ENCODE measurements at regions not wholly inside any gene's neighbourhood (a gene's known extent, or its start where the extent isn't known, plus 50 kb on each side); places are given as distances from the start of the nearest gene placed in this dataset.

GRCh38 chr9:74205056-74205455, 292.1 kb upstream of the RORB start:
- no peak overlapping the region for H3K9ac ChIP-seq (ENCODE audit: low read depth, low read length, poor library complexity, severe bottlenecking)
- H3K4me1 ChIP-seq (ENCODE audit: insufficient read depth, low read length, poor library complexity, severe bottlenecking): no peaks in the 10 kb centered on the region
- no peaks in the 10 kb centered on the region for H3K36me3 ChIP-seq (ENCODE audit: insufficient read depth, low read length)
- no peak overlapping the region for H2AFZ ChIP-seq (ENCODE audit: low read length)
- no peaks in the 10 kb centered on the region for H3K9me2 ChIP-seq (replicated peaks; ENCODE audit: low read depth, low read length)
- no peaks in the 10 kb centered on the region for H3F3A ChIP-seq (ENCODE audit: low read depth)
- no peak overlapping the region for H3K4me3 ChIP-seq (ENCODE audit: low read length, poor library complexity, severe bottlenecking)
- no peaks in the 10 kb centered on the region for H3K79me2 ChIP-seq (ENCODE audit: insufficient read depth, low read length)
- H4K20me1 ChIP-seq (ENCODE audit: insufficient read depth, low read length, poor library complexity, severe bottlenecking): no peaks in the 10 kb centered on the region
- H3K4me2 ChIP-seq (ENCODE audit: low read depth, low read length, poor library complexity, severe bottlenecking): no peak overlapping the region
- H3K9me3 ChIP-seq (ENCODE audit: insufficient read depth, low read depth, low read length): no peaks in the 10 kb centered on the region
- no peaks in the 10 kb centered on the region for H3K27me3 ChIP-seq (ENCODE audit: insufficient read depth, low read length, poor library complexity, severe bottlenecking)
- TF ChIP-seq EZH2phosphoT487 (IDR thresholded peaks at IDR 0.05; ENCODE audit: borderline replicate concordance) (no peak), CTCF (conservative IDR thresholded peaks at IDR 0.05; ENCODE audit: low read length) (0 out of 2 replicates have a peak, but pooled peaks have one; percentile 11)

GRCh38 chr9:74218385-74219063, 278.6 kb upstream of the RORB start:
- Histone ChIP-seq H3K4me3 (ENCODE audit: low read length, poor library complexity, severe bottlenecking) (no peak overlapping the region), H3K9ac (ENCODE audit: low read depth, low read length, poor library complexity, severe bottlenecking) (no peak overlapping the region), H3K4me2 (ENCODE audit: low read depth, low read length, poor library complexity, severe bottlenecking) (no peak overlapping the region), H3K79me2 (ENCODE audit: insufficient read depth, low read length) (no peaks in the 10 kb centered on the region), H4K20me1 (ENCODE audit: insufficient read depth, low read length, poor library complexity, severe bottlenecking) (no peaks in the 10 kb centered on the region), H3K36me3 (ENCODE audit: insufficient read depth, low read length) (no peaks in the 10 kb centered on the region), H3K27me3 (ENCODE audit: insufficient read depth, low read length, poor library complexity, severe bottlenecking) (no peaks in the 10 kb centered on the region), H2AFZ (ENCODE audit: low read length) (no peak overlapping the region), H3K9me2 (replicated peaks; ENCODE audit: low read depth, low read length) (no peaks in the 10 kb centered on the region), H3K9me3 (ENCODE audit: insufficient read depth, low read depth, low read length) (no peaks in the 10 kb centered on the region), H3K4me1 (ENCODE audit: insufficient read depth, low read length, poor library complexity, severe bottlenecking) (no peaks in the 10 kb centered on the region), H3F3A (ENCODE audit: low read depth) (no peaks in the 10 kb centered on the region)
- TF ChIP-seq EZH2phosphoT487 (IDR thresholded peaks at IDR 0.05; ENCODE audit: borderline replicate concordance) (no peak), CTCF (conservative IDR thresholded peaks at IDR 0.05; ENCODE audit: low read length) (no peak)

GRCh38 chr9:74220327-74220726, 276.8 kb upstream of the RORB start:
- H3K9ac ChIP-seq (ENCODE audit: low read depth, low read length, poor library complexity, severe bottlenecking): no peak overlapping the region

More at GRCh38 chr9:74220327-74220726, 276.8 kb upstream of the RORB start:
- H3F3A ChIP-seq (ENCODE audit: low read depth): no peaks in the 10 kb centered on the region
- no peaks in the 10 kb centered on the region for H4K20me1 ChIP-seq (ENCODE audit: insufficient read depth, low read length, poor library complexity, severe bottlenecking)
- no peaks in the 10 kb centered on the region for H3K9me2 ChIP-seq (replicated peaks; ENCODE audit: low read depth, low read length)
- H3K4me2 ChIP-seq (ENCODE audit: low read depth, low read length, poor library complexity, severe bottlenecking): no peak overlapping the region
- no peak overlapping the region for H2AFZ ChIP-seq (ENCODE audit: low read length)
- H3K36me3 ChIP-seq (ENCODE audit: insufficient read depth, low read length): no peaks in the 10 kb centered on the region
- H3K4me1 ChIP-seq (ENCODE audit: insufficient read depth, low read length, poor library complexity, severe bottlenecking): no peaks in the 10 kb centered on the region
- no peak overlapping the region for H3K4me3 ChIP-seq (ENCODE audit: low read length, poor library complexity, severe bottlenecking)
- H3K79me2 ChIP-seq (ENCODE audit: insufficient read depth, low read length): no peaks in the 10 kb centered on the region
- no peak for TF ChIP-seq EZH2phosphoT487 (IDR thresholded peaks at IDR 0.05; ENCODE audit: borderline replicate concordance)
- TF ChIP-seq CTCF (conservative IDR thresholded peaks at IDR 0.05; ENCODE audit: low read length): no peak
- no peaks in the 10 kb centered on the region for H3K9me3 ChIP-seq (ENCODE audit: insufficient read depth, low read depth, low read length)
- H3K27me3 ChIP-seq (ENCODE audit: insufficient read depth, low read length, poor library complexity, severe bottlenecking): no peaks in the 10 kb centered on the region

Measured in Loucy (cell line).